Spinal cord (tissue), 9 donors: ENCODE measurements at regions not wholly inside any gene's neighbourhood (a gene's known extent, or its start where the extent isn't known, plus 50 kb on each side); places are given as distances from the start of the nearest gene placed in this dataset.

Source experiments
- DNase-seq, 6 donors: peaks; one replicate each; pipeline versions ENCODE4 v3.0.0 to v3.0.0-alpha.2; 2013 to 2015; ENCODE audit warnings: low spot score in 6 of 6, low read depth in 4 of 6
- H3K27ac ChIP-seq: one replicate; pipeline ENCODE4 v1.5.1; 2013; ENCODE audit warnings: low read depth, low read length, control low read depth
- H3K27me3 ChIP-seq: one replicate; pipeline ENCODE4 v1.6.1; 2013; ENCODE audit warnings: low read length; ENCODE audit not compliant: control insufficient read depth, insufficient read depth
- H3K36me3 ChIP-seq: one replicate; pipeline ENCODE4 v1.6.1; 2013; ENCODE audit warnings: low read length; ENCODE audit not compliant: control insufficient read depth, insufficient read depth
- H3K4me1 ChIP-seq: one replicate; pipeline ENCODE4 v1.6.1; 2013; ENCODE audit warnings: low read length; ENCODE audit not compliant: control insufficient read depth, insufficient read depth
- H3K4me3 ChIP-seq: one replicate; pipeline ENCODE4 v1.5.1; 2013; ENCODE audit warnings: low read depth, low read length, control low read depth
- H3K9me3 ChIP-seq: one replicate; pipeline ENCODE4 v1.6.1; 2013; ENCODE audit warnings: low read length; ENCODE audit not compliant: control insufficient read depth, insufficient read depth
- WGBS: methylation state at CpG from one replicate; pipeline ENCODE4 v1.1.5; 2013; ENCODE audit warnings: missing lambda C conversion rate; ENCODE audit not compliant: insufficient coverage; 5-methylcytosine and 5-hydroxymethylcytosine counted together
- donor health status: healthy.

DNA sequence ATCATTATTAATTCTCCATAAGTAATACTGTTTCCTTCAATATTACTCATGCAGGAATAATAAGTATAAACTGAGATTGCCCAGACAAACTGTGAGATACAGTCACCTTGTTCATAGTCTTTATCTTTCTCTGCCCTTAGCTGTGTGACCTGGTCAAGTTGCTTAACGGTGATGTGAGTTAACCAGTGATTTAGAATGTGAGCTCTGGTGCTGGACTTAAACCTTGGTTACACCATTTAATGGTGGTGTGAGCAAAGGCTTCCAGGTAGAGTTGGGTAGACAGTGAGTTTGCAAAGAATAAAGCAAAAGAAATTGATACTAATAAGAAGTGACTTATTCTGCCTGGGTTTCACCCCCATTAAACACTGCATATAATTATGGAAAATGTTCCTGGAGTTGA lies 86.2 kb upstream of the DEFB112 start:
- H3K4me1 ChIP-seq, result no peaks in the 10 kb centered on the region
- H3K27ac ChIP-seq, result no peak overlapping the region
- 100% methylated on average over 1 of the region's 1 CpG for WGBS
- DNase-seq, result no peak
- H3K27me3 ChIP-seq, result no peaks in the 10 kb centered on the region
- H3K36me3 ChIP-seq, result no peaks in the 10 kb centered on the region
- no peak overlapping the region for H3K4me3 ChIP-seq
- peaks cover 2% of the 10 kb centered on the region for H3K9me3 ChIP-seq

GRCh38 chr6:50141100-50141499 lies 91.4 kb upstream of the DEFB112 start:
- peaks cover 2% of the 10 kb centered on the region for H3K9me3 ChIP-seq
- H3K27me3 ChIP-seq, result no peaks in the 10 kb centered on the region
- H3K4me1 ChIP-seq, result no peaks in the 10 kb centered on the region
- no peaks in the 10 kb centered on the region for H3K36me3 ChIP-seq
- DNase-seq, result no peak
- no peak overlapping the region for H3K27ac ChIP-seq
- H3K4me3 ChIP-seq, result no peak overlapping the region

DNA sequence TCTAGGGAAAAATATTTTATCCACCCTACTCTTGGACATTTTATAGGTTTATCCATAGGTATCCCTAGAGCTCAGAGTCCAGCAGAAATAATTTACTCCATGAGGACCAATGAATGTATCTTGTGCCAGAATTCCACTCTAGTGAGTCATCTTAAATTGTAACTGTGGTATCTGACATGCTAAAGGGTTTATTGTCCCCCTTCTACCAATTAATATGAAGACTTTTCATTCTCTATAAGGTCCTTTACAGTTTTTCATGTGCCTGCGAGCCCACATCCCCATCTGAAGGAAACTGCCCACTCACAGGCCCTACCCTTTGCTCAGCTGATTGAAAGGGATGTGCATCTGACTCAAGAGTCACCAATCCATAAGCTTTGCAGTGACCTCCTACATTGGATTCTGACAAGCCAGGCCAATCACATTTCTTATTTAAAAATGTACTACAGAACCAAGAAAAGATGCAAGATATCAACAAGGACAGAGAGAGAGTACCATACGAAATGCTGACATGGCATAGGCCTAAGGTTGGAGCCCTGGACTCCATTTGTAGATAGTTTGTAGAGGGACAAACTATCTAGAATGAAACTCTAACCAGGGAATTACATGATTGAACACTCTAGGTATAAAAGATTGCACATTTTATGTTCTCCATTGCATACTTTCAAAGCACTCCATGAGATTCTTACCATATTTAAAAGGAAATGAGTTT lies 93.4 kb upstream of the DEFB112 start:
- Histone ChIP-seq H3K36me3 (no peaks in the 10 kb centered on the region), H3K4me1 (no peaks in the 10 kb centered on the region), H3K9me3 (peaks cover 2% of the 10 kb centered on the region), H3K27me3 (no peaks in the 10 kb centered on the region), H3K4me3 (no peak overlapping the region), H3K27ac (no peak overlapping the region)
- no peak for DNase-seq
- 100% methylated on average over 1 of the region's 2 CpGs for WGBS

DNA sequence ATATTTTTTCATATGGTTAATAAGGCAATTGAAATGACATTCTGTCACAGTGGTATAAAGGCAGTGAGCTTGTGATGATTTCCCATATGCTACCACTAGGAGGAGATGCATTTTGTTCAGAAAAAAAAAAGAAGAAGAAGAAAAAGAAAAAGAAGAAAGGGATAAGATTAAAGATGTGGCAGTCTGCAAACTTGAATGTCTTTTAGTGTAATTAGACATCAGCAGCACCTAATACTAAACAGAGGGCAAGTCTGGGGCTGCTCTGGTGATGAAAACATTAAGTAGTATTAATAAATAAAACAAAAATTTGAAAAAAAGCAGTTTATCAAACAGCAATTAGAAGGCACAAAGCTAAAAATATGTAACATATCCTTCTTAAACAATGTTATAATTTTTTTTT lies 95.4 kb upstream of the DEFB112 start:
- H3K4me3 ChIP-seq, result no peak overlapping the region
- H3K9me3 ChIP-seq, result no peaks in the 10 kb centered on the region
- no peaks in the 10 kb centered on the region for H3K4me1 ChIP-seq
- no peaks in the 10 kb centered on the region for H3K27me3 ChIP-seq
- peak in 2 of 6 donors; percentile 8 to 25 for DNase-seq
- H3K27ac ChIP-seq, result no peak overlapping the region
- H3K36me3 ChIP-seq, result no peaks in the 10 kb centered on the region

DNA sequence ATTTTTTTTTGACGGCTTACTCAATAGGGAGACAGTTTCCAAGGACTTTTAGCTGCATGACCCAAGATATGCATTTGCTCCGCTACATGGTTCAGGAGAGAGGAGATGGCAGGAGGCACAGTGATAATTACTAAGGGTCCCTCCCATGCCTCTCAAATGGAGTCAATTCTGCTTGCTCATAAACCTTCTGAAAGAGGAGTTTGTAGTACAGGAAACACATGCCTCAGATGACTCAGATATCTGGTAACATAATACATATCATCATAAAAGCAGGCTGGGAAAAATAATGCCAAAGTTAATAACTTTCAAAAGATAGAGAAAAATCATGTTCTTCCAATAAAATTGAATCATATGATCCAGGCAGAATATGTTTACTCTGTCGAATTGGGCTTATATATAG lies 97.6 kb upstream of the DEFB112 start:
- WGBS, result 100% methylated on average over 1 of the region's 3 CpGs
- Histone ChIP-seq H3K36me3 (no peaks in the 10 kb centered on the region), H3K9me3 (no peaks in the 10 kb centered on the region), H3K27ac (no peak overlapping the region), H3K27me3 (no peaks in the 10 kb centered on the region), H3K4me3 (no peak overlapping the region), H3K4me1 (no peaks in the 10 kb centered on the region)
- no peak for DNase-seq

DNA sequence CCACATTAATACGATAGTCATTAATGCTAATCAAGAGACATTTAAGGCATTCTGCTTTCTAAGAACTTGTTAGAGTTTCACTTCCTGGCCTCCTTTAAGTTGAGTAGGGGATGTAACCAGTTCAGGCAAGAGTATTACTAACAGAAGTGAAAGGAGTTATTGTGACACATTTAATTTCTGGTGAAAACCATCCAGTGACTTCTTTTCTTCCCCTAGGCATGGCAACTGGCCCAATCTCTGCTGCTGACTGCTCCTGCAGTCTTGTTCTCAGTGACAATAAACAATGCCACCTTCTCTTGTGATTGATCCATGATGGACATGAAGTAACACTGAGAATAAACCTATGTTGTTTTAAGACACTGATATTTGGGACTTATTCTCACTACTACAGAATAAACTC lies 130.9 kb upstream of the DEFB112 start:
- no CpG with 5 or more reads among the region's 1 CpG for WGBS
- no peak for DNase-seq
- no peaks in the 10 kb centered on the region for H3K4me1 ChIP-seq

DNA sequence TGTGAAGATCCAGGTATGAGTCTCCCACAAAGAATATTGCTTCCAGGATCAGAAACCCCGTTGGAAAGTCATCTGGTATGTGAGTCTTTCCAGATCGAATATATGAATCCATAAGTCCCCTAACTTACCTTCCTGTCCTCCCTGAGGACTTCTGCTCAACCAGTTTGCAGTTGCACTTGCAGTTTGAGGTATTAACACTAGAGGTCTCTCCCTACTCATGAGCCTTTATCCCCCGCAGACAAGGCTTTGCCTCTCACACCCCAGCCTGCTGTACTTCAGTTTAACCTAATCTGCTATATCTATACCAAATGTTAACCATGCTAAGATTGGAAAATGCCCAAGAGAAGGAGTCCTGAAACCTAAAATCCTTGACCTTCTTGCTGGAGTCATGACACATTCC lies 135.3 kb upstream of the DEFB112 start:
- 43% methylated on average over 3 of the region's 3 CpGs for WGBS
- no peak overlapping the region for H3K4me3 ChIP-seq
- DNase-seq, result peak in 1 of 6 donors; percentile 28
- peaks cover 7% of the 10 kb centered on the region for H3K4me1 ChIP-seq
- no peaks in the 10 kb centered on the region for H3K27me3 ChIP-seq
- no peaks in the 10 kb centered on the region for H3K9me3 ChIP-seq
- H3K36me3 ChIP-seq, result no peaks in the 10 kb centered on the region
- no peak overlapping the region for H3K27ac ChIP-seq

More for the DNA sequence above, 130.9 kb upstream of the DEFB112 start:
- Histone ChIP-seq H3K36me3 (no peaks in the 10 kb centered on the region), H3K9me3 (no peaks in the 10 kb centered on the region), H3K27me3 (no peaks in the 10 kb centered on the region), H3K27ac (no peak overlapping the region), H3K4me3 (no peak overlapping the region)

DNA sequence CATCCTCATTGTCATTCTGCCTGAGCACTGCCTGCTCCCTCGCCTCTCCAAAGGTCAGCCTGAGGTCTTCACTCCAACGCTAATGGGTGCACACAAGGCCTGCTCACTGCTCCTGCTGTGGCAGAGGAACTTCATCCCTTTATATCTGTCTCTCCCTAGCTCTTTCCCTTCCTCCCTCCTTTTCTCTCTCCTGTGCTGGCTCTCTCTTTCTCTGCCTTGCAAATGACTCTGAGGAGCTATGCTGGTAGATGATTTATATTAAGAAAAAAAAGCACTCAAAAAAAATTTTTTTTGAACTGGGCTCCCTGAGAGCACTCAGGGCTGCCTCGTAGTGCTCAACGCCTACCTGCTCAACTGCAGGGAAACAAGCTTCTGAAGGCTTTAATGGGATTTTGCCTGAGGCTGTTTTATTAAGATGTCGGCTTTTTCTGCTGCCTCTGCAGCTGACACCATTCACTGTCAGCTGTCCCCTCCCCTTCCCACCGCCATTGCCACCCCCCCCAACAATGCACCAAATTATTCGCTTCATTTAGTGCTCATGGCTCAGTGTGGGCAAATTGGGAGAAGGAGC lies 137.7 kb upstream of the DEFB112 start:
- Histone ChIP-seq H3K27me3 (no peaks in the 10 kb centered on the region), H3K4me3 (no peak overlapping the region), H3K4me1 (peaks cover 7% of the 10 kb centered on the region), H3K36me3 (no peaks in the 10 kb centered on the region), H3K9me3 (no peaks in the 10 kb centered on the region), H3K27ac (no peak overlapping the region)
- peak in 2 of 6 donors; percentile 23 to 81 for DNase-seq
- 20% methylated on average over 4 of the region's 7 CpGs for WGBS

DNA sequence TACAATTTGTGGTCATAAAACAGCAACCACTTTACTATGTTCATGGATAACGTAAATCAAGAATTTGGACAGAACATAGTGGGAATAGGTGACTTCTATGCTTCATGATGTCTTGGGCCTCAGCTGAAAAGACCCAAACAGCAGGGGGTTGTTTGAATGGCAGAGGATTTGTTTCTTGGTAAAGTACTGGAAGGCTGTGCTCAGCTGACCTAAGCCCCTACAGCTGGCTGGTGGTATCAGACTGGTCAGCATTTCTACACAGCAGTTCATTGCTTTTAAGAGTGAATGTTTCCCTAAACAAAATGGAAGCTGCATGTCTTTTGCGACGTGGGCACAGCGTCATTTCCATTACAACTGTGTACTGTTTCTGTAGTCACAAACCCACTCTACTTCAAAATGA lies 148.5 kb upstream of the DEFB112 start:
- Histone ChIP-seq H3K27ac (no peak overlapping the region), H3K36me3 (no peaks in the 10 kb centered on the region), H3K4me3 (no peak overlapping the region), H3K27me3 (no peaks in the 10 kb centered on the region), H3K9me3 (no peaks in the 10 kb centered on the region), H3K4me1 (no peaks in the 10 kb centered on the region)
- no CpG with 5 or more reads among the region's 4 CpGs for WGBS
- no peak for DNase-seq

GRCh38 chr6:50202766-50203165 lies 153.0 kb upstream of the DEFB112 start:
- Histone ChIP-seq H3K4me3 (no peak overlapping the region), H3K27ac (no peak overlapping the region), H3K9me3 (no peaks in the 10 kb centered on the region), H3K4me1 (no peaks in the 10 kb centered on the region), H3K36me3 (no peaks in the 10 kb centered on the region), H3K27me3 (no peaks in the 10 kb centered on the region)
- DNase-seq, result no peak
